ENCODE measurements at regions not wholly inside any gene's neighbourhood (a gene's known extent, or its start where the extent isn't known, plus 50 kb on each side); places are given as distances from the start of the nearest gene placed in this dataset.

- no peak for TF ChIP-seq CTCF (conservative IDR thresholded peaks at IDR 0.05)
- no peak for TF ChIP-seq ZFX (IDR thresholded peaks at IDR 0.05)
- H3K27ac ChIP-seq, result no peak overlapping the region
Observed at GRCh38 chr12:83365317-83365716, 678.6 kb downstream of the TMTC2 start.

- TF ChIP-seq CTCF (conservative IDR thresholded peaks at IDR 0.05), result no peak
- no peak for TF ChIP-seq ZFX (IDR thresholded peaks at IDR 0.05)
- no peak overlapping the region for H3K27ac ChIP-seq
Observed at GRCh38 chr12:83361475-83361874, 674.8 kb downstream of the TMTC2 start.

GRCh38 chr12:83361071-83361470 is 674.4 kb downstream of the TMTC2 start:
- TF ChIP-seq CTCF (conservative IDR thresholded peaks at IDR 0.05), result no peak
- TF ChIP-seq ZFX (IDR thresholded peaks at IDR 0.05), result no peak
- no peak overlapping the region for H3K27ac ChIP-seq

- no peak overlapping the region for H3K27ac ChIP-seq
- TF ChIP-seq ZFX (IDR thresholded peaks at IDR 0.05) (no peak), CTCF (conservative IDR thresholded peaks at IDR 0.05) (no peak)
Observed at GRCh38 chr12:83349907-83350611, 663.4 kb downstream of the TMTC2 start.

- H3K27ac ChIP-seq, result no peak overlapping the region
- TF ChIP-seq CTCF (conservative IDR thresholded peaks at IDR 0.05) (no peak), ZFX (IDR thresholded peaks at IDR 0.05) (no peak)
Observed at GRCh38 chr12:83346333-83346732, 659.6 kb downstream of the TMTC2 start.

- TF ChIP-seq CTCF (conservative IDR thresholded peaks at IDR 0.05), result no peak
- no peak for TF ChIP-seq ZFX (IDR thresholded peaks at IDR 0.05)
- no peak overlapping the region for H3K27ac ChIP-seq
Observed at GRCh38 chr12:83343767-83344166, 657.1 kb downstream of the TMTC2 start.

GRCh38 chr12:83335748-83336147 is 649.0 kb downstream of the TMTC2 start:
- no peak overlapping the region for H3K27ac ChIP-seq

More at GRCh38 chr12:83335748-83336147, 649.0 kb downstream of the TMTC2 start:
- TF ChIP-seq CTCF (conservative IDR thresholded peaks at IDR 0.05), result no peak
- no peak for TF ChIP-seq ZFX (IDR thresholded peaks at IDR 0.05)
